C4-2B (cell line): ENCODE measurements at regions not wholly inside any gene's neighbourhood (a gene's known extent, or its start where the extent isn't known, plus 50 kb on each side); places are given as distances from the start of the nearest gene placed in this dataset.

ENCODE experiments used
- H3K27ac ChIP-seq: fragments of 450-650 bp; 2 replicates; pipeline ENCODE4 v1.5.1; 2017
- CTCF ChIP-seq: fragments of 450-650 bp; conservative IDR thresholded peaks from 2 replicates; pipeline ENCODE4 v1.5.1; 2017; ENCODE audit warnings: mild to moderate bottlenecking
- ZFX ChIP-seq: fragments of 450-650 bp; IDR thresholded peaks from 2 replicates; pipeline ENCODE4 v1.6.1; 2017

- TF ChIP-seq CTCF: no peak
- TF ChIP-seq ZFX: no peak
- H3K27ac ChIP-seq: no peak overlapping the region
Observed at GRCh38 chr22:27259433-27259832, 542.1 kb downstream of the MN1 start.

- no peak overlapping the region for H3K27ac ChIP-seq
- TF ChIP-seq CTCF (no peak), ZFX (no peak)
Observed at GRCh38 chr22:27260087-27260698, 541.4 kb downstream of the MN1 start.

- TF ChIP-seq CTCF: no peak
- no peak for TF ChIP-seq ZFX
- H3K27ac ChIP-seq: no peak overlapping the region
Observed at GRCh38 chr22:27262361-27262760, 539.2 kb downstream of the MN1 start.

GRCh38 chr22:27264184-27264583, 537.4 kb downstream of the MN1 start:
- H3K27ac ChIP-seq: no peak overlapping the region
- TF ChIP-seq CTCF: no peak
- TF ChIP-seq ZFX: no peak

- no peak for TF ChIP-seq CTCF
- TF ChIP-seq ZFX: no peak
- H3K27ac ChIP-seq: no peak overlapping the region
Observed at GRCh38 chr22:27267145-27267544, 534.4 kb downstream of the MN1 start.

GRCh38 chr22:27269751-27270543, 531.6 kb downstream of the MN1 start:
- no peak overlapping the region for H3K27ac ChIP-seq
- TF ChIP-seq CTCF (no peak), ZFX (no peak)

- TF ChIP-seq ZFX (no peak), CTCF (no peak)
Observed at GRCh38 chr22:27270818-27271510, 530.6 kb downstream of the MN1 start.

More at GRCh38 chr22:27270818-27271510, 530.6 kb downstream of the MN1 start:
- H3K27ac ChIP-seq: no peak overlapping the region
